ENCODE measurements at regions not wholly inside any gene's neighbourhood (a gene's known extent, or its start where the extent isn't known, plus 50 kb on each side); places are given as distances from the start of the nearest gene placed in this dataset.

DNA sequence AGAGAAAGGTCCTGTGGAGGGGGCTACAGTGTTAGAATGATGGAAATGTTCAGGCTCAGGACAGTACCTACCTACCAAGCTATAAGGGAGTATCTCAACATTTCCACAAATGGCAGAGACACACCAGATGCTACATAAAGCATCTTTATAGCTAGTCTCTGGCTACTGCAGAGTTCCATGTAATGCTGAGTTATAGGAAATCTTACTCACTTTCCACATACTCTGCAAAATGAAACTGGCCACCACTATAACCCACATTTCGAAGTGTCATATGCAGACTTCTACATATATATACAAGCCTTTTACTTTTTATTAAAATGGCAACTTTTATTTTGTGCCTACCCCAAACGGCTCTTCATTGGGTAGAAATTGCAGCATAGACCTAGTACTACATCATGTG, 85.5 kb downstream of the FAS start:
- FAIRE-seq = no peak

GRCh38 chr10:89075631-89076030, 85.0 kb downstream of the FAS start:
- FAIRE-seq (no peak), ATAC-seq (no peak), DNase-seq (ENCODE audit: low read depth in 1 of 2, low spot score in 1 of 2) (no peak)
- CTCF ChIA-PET = no interaction called here
- POLR2A ChIA-PET = no interaction called here
- Histone ChIP-seq H3K4me3 (no peak overlapping the region), H3K4me1 (no peaks in the 10 kb centered on the region), H3K4me2 (no peak overlapping the region), H3K27ac (no peak overlapping the region), H3K9me3 (no peaks in the 10 kb centered on the region)
- TF ChIP-seq RARB (CRISPR knock-in tag; IDR thresholded peaks at IDR 0.05) (no peak), HDAC2 (IDR thresholded peaks at IDR 0.05) (no peak), HOXB5 (CRISPR knock-in tag; IDR thresholded peaks at IDR 0.05) (no peak), ZC3H11A (IDR thresholded peaks at IDR 0.05) (no peak), FOSB (CRISPR knock-in tag; IDR thresholded peaks at IDR 0.05) (no peak), HEYL (CRISPR knock-in tag; IDR thresholded peaks at IDR 0.05) (no peak)
- WGBS (ENCODE audit: missing lambda C conversion rate) = 97% methylated on average over 1 of the region's 1 CpG

More for the DNA sequence above, 85.5 kb downstream of the FAS start:
- CTCF ChIA-PET = no interaction called here
- DNase-seq (ENCODE audit: low read depth in 1 of 2, low spot score in 1 of 2) (no peak), ATAC-seq (no peak)
- Histone ChIP-seq H3K4me1 (no peaks in the 10 kb centered on the region), H3K4me2 (no peak overlapping the region), H3K9me3 (no peaks in the 10 kb centered on the region), H3K4me3 (no peak overlapping the region), H3K27ac (no peak overlapping the region)
- TF ChIP-seq NFE2L2 (conservative IDR thresholded peaks at IDR 0.05; ENCODE audit: low read length) (no peak), PHF8 (IDR thresholded peaks at IDR 0.05; ENCODE audit: borderline replicate concordance, low read depth) (no peak), RARB (CRISPR knock-in tag; IDR thresholded peaks at IDR 0.05) (no peak), HOXB13 (CRISPR knock-in tag; IDR thresholded peaks at IDR 0.05; ENCODE audit: low read depth) (no peak)
- WGBS (ENCODE audit: missing lambda C conversion rate) = 17% methylated on average over 2 of the region's 2 CpGs
- POLR2A ChIA-PET = no interaction called here

- Histone ChIP-seq H3K4me3 (no peak overlapping the region), H3K9me3 (no peaks in the 10 kb centered on the region), H3K4me2 (no peak overlapping the region), H3K27ac (no peak overlapping the region), H3K4me1 (no peaks in the 10 kb centered on the region)
- DNase-seq (ENCODE audit: low read depth in 1 of 2, low spot score in 1 of 2) (no peak), FAIRE-seq (no peak), ATAC-seq (no peak)
- TF ChIP-seq MAX (IDR thresholded peaks at IDR 0.05) (no peak), KDM5A (IDR thresholded peaks at IDR 0.05) (no peak), CHD4 (IDR thresholded peaks at IDR 0.05; ENCODE audit: borderline replicate concordance) (no peak), RNF2 (IDR thresholded peaks at IDR 0.05; ENCODE audit: borderline replicate concordance, low read depth) (no peak), BHLHE40 (IDR thresholded peaks at IDR 0.05; ENCODE audit: low read depth, low read length) (no peak), RAD21 (conservative IDR thresholded peaks at IDR 0.05 in 1 of 2, IDR thresholded peaks at IDR 0.05 in 1 of 2) (no peak), ZNF302 (CRISPR knock-in tag; IDR thresholded peaks at IDR 0.05) (no peak), ZC3H11A (IDR thresholded peaks at IDR 0.05) (no peak), MAFK (IDR thresholded peaks at IDR 0.05; ENCODE audit: partially characterized antibody) (no peak)
- TF ChIP-seq, protein P1, sequence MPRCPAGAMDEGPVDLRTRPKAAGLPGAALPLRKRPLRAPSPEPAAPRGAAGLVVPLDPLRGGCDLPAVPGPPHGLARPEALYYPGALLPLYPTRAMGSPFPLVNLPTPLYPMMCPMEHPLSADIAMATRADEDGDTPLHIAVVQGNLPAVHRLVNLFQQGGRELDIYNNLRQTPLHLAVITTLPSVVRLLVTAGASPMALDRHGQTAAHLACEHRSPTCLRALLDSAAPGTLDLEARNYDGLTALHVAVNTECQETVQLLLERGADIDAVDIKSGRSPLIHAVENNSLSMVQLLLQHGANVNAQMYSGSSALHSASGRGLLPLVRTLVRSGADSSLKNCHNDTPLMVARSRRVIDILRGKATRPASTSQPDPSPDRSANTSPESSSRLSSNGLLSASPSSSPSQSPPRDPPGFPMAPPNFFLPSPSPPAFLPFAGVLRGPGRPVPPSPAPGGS (IDR thresholded peaks at IDR 0.05) = no peak
- TF ChIP-seq, protein P2, sequence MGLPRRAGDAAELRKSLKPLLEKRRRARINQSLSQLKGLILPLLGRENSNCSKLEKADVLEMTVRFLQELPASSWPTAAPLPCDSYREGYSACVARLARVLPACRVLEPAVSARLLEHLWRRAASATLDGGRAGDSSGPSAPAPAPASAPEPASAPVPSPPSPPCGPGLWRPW (IDR thresholded peaks at IDR 0.05) = no peak
- WGBS (ENCODE audit: missing lambda C conversion rate) = 33% methylated on average over 3 of the region's 3 CpGs
- ChIA-PET CTCF (interaction anchor here (1.2 kb wide), 1 partner anchor 70 kb away, joined by 3 read pairs; no protein-coding TSS in a partner anchor), POLR2A (no interaction called here)
Observed at GRCh38 chr10:89074120-89074519, 83.5 kb downstream of the FAS start.

DNA sequence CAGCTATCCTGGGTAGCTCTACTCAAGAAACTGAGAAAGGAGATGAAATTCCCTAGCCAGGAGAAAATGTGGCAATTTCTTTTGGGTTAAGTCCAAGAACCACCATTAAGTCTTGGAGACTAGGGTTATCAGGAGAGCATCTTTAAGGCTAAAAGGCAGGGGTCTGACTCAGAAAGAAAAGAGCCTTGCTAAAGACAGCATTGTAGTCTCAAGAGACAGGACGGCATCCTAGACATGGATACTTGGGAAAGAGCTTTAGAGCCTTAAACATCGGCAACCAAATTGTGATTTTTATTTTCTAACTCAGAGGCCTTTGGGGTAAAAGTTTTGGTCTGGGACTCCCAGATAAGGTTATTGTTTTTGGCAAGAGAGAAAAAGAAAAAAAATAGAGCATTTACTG, 83.1 kb downstream of the FAS start:
- no peak overlapping the region for H3K27ac ChIP-seq
- CTCF ChIA-PET = interaction anchor here (1.2 kb wide), 1 partner anchor 70 kb away, joined by 3 read pairs; no protein-coding TSS in a partner anchor

More for the DNA sequence above, 83.1 kb downstream of the FAS start:
- H3K9me3 ChIP-seq = no peaks in the 10 kb centered on the region
- H3K4me3 ChIP-seq = no peak overlapping the region
- no peak overlapping the region for H3K4me2 ChIP-seq
- H3K4me1 ChIP-seq = no peaks in the 10 kb centered on the region
- FAIRE-seq (no peak), ATAC-seq (no peak), DNase-seq (ENCODE audit: low read depth in 1 of 2, low spot score in 1 of 2) (no peak)
- WGBS (ENCODE audit: missing lambda C conversion rate) = 64% methylated on average over 2 of the region's 2 CpGs
- TF ChIP-seq ZFP36 (IDR thresholded peaks at IDR 0.05; ENCODE audit: borderline replicate concordance, partially characterized antibody) (no peak), MYC (IDR thresholded peaks at IDR 0.05; ENCODE audit: borderline replicate concordance, low read length) (no peak), SMC3 (IDR thresholded peaks at IDR 0.05) (no peak), EP300 (IDR thresholded peaks at IDR 0.05) (no peak), PHF8 (IDR thresholded peaks at IDR 0.05; ENCODE audit: borderline replicate concordance, low read depth) (no peak)
- TF ChIP-seq, protein P1 (IDR thresholded peaks at IDR 0.05) = no peak
- POLR2A ChIA-PET = interaction anchor here (0.6 kb wide), 1 partner anchor 45 kb away, joined by 3 read pairs; no protein-coding TSS in a partner anchor
